HEK293 (cell line): ENCODE measurements at regions not wholly inside any gene's neighbourhood (a gene's known extent, or its start where the extent isn't known, plus 50 kb on each side); places are given as distances from the start of the nearest gene placed in this dataset.

ENCODE experiments used
- SP2 ChIP-seq: fragments of 450-650 bp; formaldehyde crosslinking; IDR thresholded peaks from 2 replicates; pipeline ENCODE4 v1.5.1; 2016; ENCODE audit warnings: missing biosample characterization, missing genetic modification characterization
- ZBTB7A ChIP-seq: fragments of 450-650 bp; formaldehyde crosslinking; IDR thresholded peaks from 2 replicates; pipeline ENCODE4 v1.5.1; 2016; ENCODE audit warnings: low read depth, missing biosample characterization, missing genetic modification characterization
- ZNF501 ChIP-seq: fragments of 450-650 bp; formaldehyde crosslinking; IDR thresholded peaks from 2 replicates; pipeline ENCODE4 v1.5.1; 2016; ENCODE audit warnings: missing biosample characterization, missing genetic modification characterization
- ZNF701 ChIP-seq: fragments of 450-650 bp; formaldehyde crosslinking; IDR thresholded peaks from 2 replicates; pipeline ENCODE4 v1.5.1; 2016; ENCODE audit warnings: missing biosample characterization, missing genetic modification characterization
- TF ChIP-seq, protein P1 (sequence below): fragments of 450-650 bp; IDR thresholded peaks from 2 replicates; pipeline ENCODE4 v1.5.1; 2018; ENCODE audit warnings: missing biosample characterization, missing genetic modification characterization
- TF ChIP-seq, protein P2 (sequence below): fragments of 450-650 bp; formaldehyde crosslinking; IDR thresholded peaks from 2 replicates; pipeline ENCODE4 v1.5.1; 2016; ENCODE audit warnings: missing biosample characterization, missing genetic modification characterization
- TF ChIP-seq, protein P3 (sequence below): fragments of 450-650 bp; formaldehyde crosslinking; conservative IDR thresholded peaks from 2 replicates; pipeline ENCODE4 v1.5.1; 2016; ENCODE audit warnings: low read depth, missing biosample characterization, missing genetic modification characterization

GRCh38 chr1:38746941-38747600 is 112.5 kb downstream of the RRAGC start:
- TF ChIP-seq, protein P1, sequence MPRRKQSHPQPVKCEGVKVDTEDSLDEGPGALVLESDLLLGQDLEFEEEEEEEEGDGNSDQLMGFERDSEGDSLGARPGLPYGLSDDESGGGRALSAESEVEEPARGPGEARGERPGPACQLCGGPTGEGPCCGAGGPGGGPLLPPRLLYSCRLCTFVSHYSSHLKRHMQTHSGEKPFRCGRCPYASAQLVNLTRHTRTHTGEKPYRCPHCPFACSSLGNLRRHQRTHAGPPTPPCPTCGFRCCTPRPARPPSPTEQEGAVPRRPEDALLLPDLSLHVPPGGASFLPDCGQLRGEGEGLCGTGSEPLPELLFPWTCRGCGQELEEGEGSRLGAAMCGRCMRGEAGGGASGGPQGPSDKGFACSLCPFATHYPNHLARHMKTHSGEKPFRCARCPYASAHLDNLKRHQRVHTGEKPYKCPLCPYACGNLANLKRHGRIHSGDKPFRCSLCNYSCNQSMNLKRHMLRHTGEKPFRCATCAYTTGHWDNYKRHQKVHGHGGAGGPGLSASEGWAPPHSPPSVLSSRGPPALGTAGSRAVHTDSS (tag by site-specific recombination) = no peak
- TF ChIP-seq, protein P2, sequence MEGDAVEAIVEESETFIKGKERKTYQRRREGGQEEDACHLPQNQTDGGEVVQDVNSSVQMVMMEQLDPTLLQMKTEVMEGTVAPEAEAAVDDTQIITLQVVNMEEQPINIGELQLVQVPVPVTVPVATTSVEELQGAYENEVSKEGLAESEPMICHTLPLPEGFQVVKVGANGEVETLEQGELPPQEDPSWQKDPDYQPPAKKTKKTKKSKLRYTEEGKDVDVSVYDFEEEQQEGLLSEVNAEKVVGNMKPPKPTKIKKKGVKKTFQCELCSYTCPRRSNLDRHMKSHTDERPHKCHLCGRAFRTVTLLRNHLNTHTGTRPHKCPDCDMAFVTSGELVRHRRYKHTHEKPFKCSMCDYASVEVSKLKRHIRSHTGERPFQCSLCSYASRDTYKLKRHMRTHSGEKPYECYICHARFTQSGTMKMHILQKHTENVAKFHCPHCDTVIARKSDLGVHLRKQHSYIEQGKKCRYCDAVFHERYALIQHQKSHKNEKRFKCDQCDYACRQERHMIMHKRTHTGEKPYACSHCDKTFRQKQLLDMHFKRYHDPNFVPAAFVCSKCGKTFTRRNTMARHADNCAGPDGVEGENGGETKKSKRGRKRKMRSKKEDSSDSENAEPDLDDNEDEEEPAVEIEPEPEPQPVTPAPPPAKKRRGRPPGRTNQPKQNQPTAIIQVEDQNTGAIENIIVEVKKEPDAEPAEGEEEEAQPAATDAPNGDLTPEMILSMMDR (tag by site-specific recombination) = no peak
- no peak for TF ChIP-seq SP2 (tag by site-specific recombination)
- TF ChIP-seq ZNF501 (tag by site-specific recombination) = no peak
- TF ChIP-seq, protein P3, sequence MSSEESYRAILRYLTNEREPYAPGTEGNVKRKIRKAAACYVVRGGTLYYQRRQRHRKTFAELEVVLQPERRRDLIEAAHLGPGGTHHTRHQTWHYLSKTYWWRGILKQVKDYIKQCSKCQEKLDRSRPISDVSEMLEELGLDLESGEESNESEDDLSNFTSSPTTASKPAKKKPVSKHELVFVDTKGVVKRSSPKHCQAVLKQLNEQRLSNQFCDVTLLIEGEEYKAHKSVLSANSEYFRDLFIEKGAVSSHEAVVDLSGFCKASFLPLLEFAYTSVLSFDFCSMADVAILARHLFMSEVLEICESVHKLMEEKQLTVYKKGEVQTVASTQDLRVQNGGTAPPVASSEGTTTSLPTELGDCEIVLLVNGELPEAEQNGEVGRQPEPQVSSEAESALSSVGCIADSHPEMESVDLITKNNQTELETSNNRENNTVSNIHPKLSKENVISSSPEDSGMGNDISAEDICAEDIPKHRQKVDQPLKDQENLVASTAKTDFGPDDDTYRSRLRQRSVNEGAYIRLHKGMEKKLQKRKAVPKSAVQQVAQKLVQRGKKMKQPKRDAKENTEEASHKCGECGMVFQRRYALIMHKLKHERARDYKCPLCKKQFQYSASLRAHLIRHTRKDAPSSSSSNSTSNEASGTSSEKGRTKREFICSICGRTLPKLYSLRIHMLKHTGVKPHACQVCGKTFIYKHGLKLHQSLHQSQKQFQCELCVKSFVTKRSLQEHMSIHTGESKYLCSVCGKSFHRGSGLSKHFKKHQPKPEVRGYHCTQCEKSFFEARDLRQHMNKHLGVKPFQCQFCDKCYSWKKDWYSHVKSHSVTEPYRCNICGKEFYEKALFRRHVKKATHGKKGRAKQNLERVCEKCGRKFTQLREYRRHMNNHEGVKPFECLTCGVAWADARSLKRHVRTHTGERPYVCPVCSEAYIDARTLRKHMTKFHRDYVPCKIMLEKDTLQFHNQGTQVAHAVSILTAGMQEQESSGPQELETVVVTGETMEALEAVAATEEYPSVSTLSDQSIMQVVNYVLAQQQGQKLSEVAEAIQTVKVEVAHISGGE (tag by site-specific recombination) = no peak
- TF ChIP-seq ZBTB7A (tag by site-specific recombination) = no peak
- TF ChIP-seq ZNF701 (tag by site-specific recombination) = no peak
